ENCODE measurements at regions not wholly inside any gene's neighbourhood (a gene's known extent, or its start where the extent isn't known, plus 50 kb on each side); places are given as distances from the start of the nearest gene placed in this dataset.

- CTCF ChIA-PET (ENCODE audit: partially characterized antibody), result no interaction called here
- DNase-seq (ENCODE audit: low read depth in 1 of 2, low spot score in 2 of 2), result no peak
- no peak overlapping the region for H4K91ac ChIP-seq (replicated peaks; ENCODE audit: insufficient read length, low read length)
- H4K8ac ChIP-seq (ENCODE audit: extremely low read depth, insufficient read depth, low read length), result no peak overlapping the region
- no peak overlapping the region for H3K18ac ChIP-seq (ENCODE audit: extremely low read depth, low read length)
- no peaks in the 10 kb centered on the region for H4K20me1 ChIP-seq (replicated peaks in 1 of 2; ENCODE audit: control insufficient read depth in 1 of 2, insufficient read depth in 2 of 2, low read length in 2 of 2)
- no peaks in the 10 kb centered on the region for H3K36me3 ChIP-seq (ENCODE audit: control insufficient read depth in 2 of 4, insufficient read depth in 4 of 4, low read length in 3 of 4)
- 89% methylated on average over 2 of the region's 2 CpGs; no CpG with 5 or more reads in 1 of the 2 experiments for WGBS, 2 experiments (ENCODE audit: extremely low coverage in 1 of 2, insufficient coverage in 1 of 2, insufficient read length in 1 of 2, insufficient replicate concordance in 2 of 2, low coverage in 1 of 2, low lambda C conversion rate in 2 of 2, missing lambda C conversion rate in 1 of 2)
- no peak overlapping the region for H3K4me3 ChIP-seq (ENCODE audit: extremely low read depth in 1 of 4, insufficient read depth in 2 of 4, low read depth in 3 of 4, low read length in 4 of 4)
- no peak overlapping the region for H3K23ac ChIP-seq (ENCODE audit: insufficient read length)
- no peak overlapping the region for H2BK15ac ChIP-seq (ENCODE audit: low read length)
- no peaks in the 10 kb centered on the region for H3K9me3 ChIP-seq (ENCODE audit: insufficient read depth in 2 of 2, low read depth in 1 of 2, low read length in 1 of 2)
- H3K79me2 ChIP-seq (ENCODE audit: control insufficient read depth in 1 of 2, insufficient read depth in 2 of 2, low read length in 2 of 2), result no peaks in the 10 kb centered on the region
- no peak overlapping the region for H3K14ac ChIP-seq (ENCODE audit: insufficient read length)
- H2BK5ac ChIP-seq (ENCODE audit: low read depth, low read length), result no peak overlapping the region
- no peak overlapping the region for H3K56ac ChIP-seq (replicated peaks; ENCODE audit: insufficient read length, low read depth, low read length)
- H3K4me2 ChIP-seq (ENCODE audit: insufficient read depth in 1 of 2, low read depth in 2 of 2, low read length in 2 of 2), result no peak overlapping the region
- no peaks in the 10 kb centered on the region for H3K4me1 ChIP-seq (replicated peaks in 1 of 4; ENCODE audit: control insufficient read depth in 3 of 4, insufficient read depth in 4 of 4, low read length in 3 of 4)
- no peak overlapping the region for H2BK12ac ChIP-seq (ENCODE audit: low read depth, low read length)
- no peak overlapping the region for H3K27ac ChIP-seq (ENCODE audit: low read depth, low read length)
- H3K4ac ChIP-seq (replicated peaks; ENCODE audit: insufficient read length, low read depth, low read length), result no peak overlapping the region
- no peaks in the 10 kb centered on the region for H3K79me1 ChIP-seq (ENCODE audit: low read depth, low read length)
- H2AFZ ChIP-seq (ENCODE audit: low read length), result no peak overlapping the region
- no peak overlapping the region for H2BK120ac ChIP-seq (replicated peaks; ENCODE audit: low read depth, low read length)
- no peak overlapping the region for H4K5ac ChIP-seq (ENCODE audit: insufficient read length, low read depth, low read length)
- POLR2A ChIA-PET (ENCODE audit: partially characterized antibody), result no interaction called here
- no peak overlapping the region for H3K9ac ChIP-seq (replicated peaks in 1 of 4; ENCODE audit: extremely low read depth in 1 of 4, low read depth in 3 of 4, low read length in 3 of 4)
- H2BK20ac ChIP-seq (ENCODE audit: low read length), result no peak overlapping the region
- no peaks in the 10 kb centered on the region for H3K23me2 ChIP-seq (ENCODE audit: low read depth, low read length)
- H2AK5ac ChIP-seq (ENCODE audit: low read depth, low read length), result no peak overlapping the region
- no peak for FAIRE-seq
- H3K27me3 ChIP-seq (replicated peaks in 1 of 4; ENCODE audit: control insufficient read depth in 3 of 4, extremely low read depth in 1 of 4, insufficient read depth in 3 of 4, low read length in 3 of 4), result no peaks in the 10 kb centered on the region
- no peak for TF ChIP-seq CBX5 (IDR thresholded peaks at IDR 0.05; ENCODE audit: low read depth, low read length)
- TF ChIP-seq, protein P1, sequence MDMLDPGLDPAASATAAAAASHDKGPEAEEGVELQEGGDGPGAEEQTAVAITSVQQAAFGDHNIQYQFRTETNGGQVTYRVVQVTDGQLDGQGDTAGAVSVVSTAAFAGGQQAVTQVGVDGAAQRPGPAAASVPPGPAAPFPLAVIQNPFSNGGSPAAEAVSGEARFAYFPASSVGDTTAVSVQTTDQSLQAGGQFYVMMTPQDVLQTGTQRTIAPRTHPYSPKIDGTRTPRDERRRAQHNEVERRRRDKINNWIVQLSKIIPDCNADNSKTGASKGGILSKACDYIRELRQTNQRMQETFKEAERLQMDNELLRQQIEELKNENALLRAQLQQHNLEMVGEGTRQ (IDR thresholded peaks at IDR 0.05; ENCODE audit: low read length), result no peak
- no peak for TF ChIP-seq SIX5 (IDR thresholded peaks at IDR 0.05; ENCODE audit: low read depth, low read length)
- TF ChIP-seq KDM5A (IDR thresholded peaks at IDR 0.05; ENCODE audit: low read length), result no peak
- TF ChIP-seq SIRT6 (IDR thresholded peaks at IDR 0.05; ENCODE audit: low read length), result no peak
- no peak for TF ChIP-seq TAF7 (optimal IDR thresholded peaks at IDR 0.05; ENCODE audit: borderline replicate concordance, low read depth, low read length)
- TF ChIP-seq CEBPB (IDR thresholded peaks at IDR 0.05; ENCODE audit: low read depth, low read length), result no peak
- no peak for TF ChIP-seq RBBP5 (IDR thresholded peaks at IDR 0.05; ENCODE audit: borderline replicate concordance, low read depth, low read length)
- TF ChIP-seq CBX8 (IDR thresholded peaks at IDR 0.05; ENCODE audit: borderline replicate concordance, low read depth, low read length), result no peak
- TF ChIP-seq RFX5 (IDR thresholded peaks at IDR 0.05; ENCODE audit: borderline replicate concordance, low read depth, low read length), result no peak
- TF ChIP-seq FOSL1 (IDR thresholded peaks at IDR 0.05; ENCODE audit: insufficient read depth, low read depth, low read length), result no peak
- no peak for TF ChIP-seq SIN3A (conservative IDR thresholded peaks at IDR 0.05 in 1 of 2, IDR thresholded peaks at IDR 0.05 in 1 of 2; ENCODE audit: low read depth in 1 of 2, low read length in 2 of 2)
- no peak for TF ChIP-seq HDAC2 (IDR thresholded peaks at IDR 0.05; ENCODE audit: borderline replicate concordance in 1 of 2, low read depth in 2 of 2, low read length in 2 of 2)
- TF ChIP-seq TCF12 (IDR thresholded peaks at IDR 0.05; ENCODE audit: low read depth, low read length), result no peak
These were observed 359.2 kb downstream of the DNAH5 start for GRCh38 chr5:13585324-13585723.

Data from H1 (cell line).